RWPE1 (cell line): ENCODE measurements at regions not wholly inside any gene's neighbourhood (a gene's known extent, or its start where the extent isn't known, plus 50 kb on each side); places are given as distances from the start of the nearest gene placed in this dataset.
"Not testable (repeated sequence)": the region's sequence is repeated elsewhere in the genome, so short reads cannot be mapped to it uniquely, and the experiment has no call there.

Experiments used
- CTCF ChIA-PET: fragments of 350-600 bp; sonication (Branson Sonifier 250); formaldehyde crosslinking; extraction: SDS; loops from one replicate; lab custom pipeline; 2021; lab: Yijun Ruan, JAX
- POLR2A ChIA-PET: fragments of 400-600 bp; formaldehyde crosslinking; extraction: SDS; loops from one replicate; lab custom pipeline; 2020; ENCODE audit warnings: antibody characterized with exemption; ENCODE audit not compliant: low non-redundant PET; lab: Yijun Ruan, JAX
- DNase-seq: peaks from one replicate; pipeline ENCODE4 v3.0.0; 2012; ENCODE audit warnings: low spot score
- H3K27ac ChIP-seq: fragments of 450-650 bp; 2 replicates; pipeline ENCODE4 v1.5.1; 2017
- TF ChIP-seq, protein P1 (sequence below): fragments of 450-650 bp; conservative IDR thresholded peaks from 2 replicates; pipeline ENCODE4 v1.5.1; 2017; ENCODE audit warnings: low read depth, mild to moderate bottlenecking

DNA sequence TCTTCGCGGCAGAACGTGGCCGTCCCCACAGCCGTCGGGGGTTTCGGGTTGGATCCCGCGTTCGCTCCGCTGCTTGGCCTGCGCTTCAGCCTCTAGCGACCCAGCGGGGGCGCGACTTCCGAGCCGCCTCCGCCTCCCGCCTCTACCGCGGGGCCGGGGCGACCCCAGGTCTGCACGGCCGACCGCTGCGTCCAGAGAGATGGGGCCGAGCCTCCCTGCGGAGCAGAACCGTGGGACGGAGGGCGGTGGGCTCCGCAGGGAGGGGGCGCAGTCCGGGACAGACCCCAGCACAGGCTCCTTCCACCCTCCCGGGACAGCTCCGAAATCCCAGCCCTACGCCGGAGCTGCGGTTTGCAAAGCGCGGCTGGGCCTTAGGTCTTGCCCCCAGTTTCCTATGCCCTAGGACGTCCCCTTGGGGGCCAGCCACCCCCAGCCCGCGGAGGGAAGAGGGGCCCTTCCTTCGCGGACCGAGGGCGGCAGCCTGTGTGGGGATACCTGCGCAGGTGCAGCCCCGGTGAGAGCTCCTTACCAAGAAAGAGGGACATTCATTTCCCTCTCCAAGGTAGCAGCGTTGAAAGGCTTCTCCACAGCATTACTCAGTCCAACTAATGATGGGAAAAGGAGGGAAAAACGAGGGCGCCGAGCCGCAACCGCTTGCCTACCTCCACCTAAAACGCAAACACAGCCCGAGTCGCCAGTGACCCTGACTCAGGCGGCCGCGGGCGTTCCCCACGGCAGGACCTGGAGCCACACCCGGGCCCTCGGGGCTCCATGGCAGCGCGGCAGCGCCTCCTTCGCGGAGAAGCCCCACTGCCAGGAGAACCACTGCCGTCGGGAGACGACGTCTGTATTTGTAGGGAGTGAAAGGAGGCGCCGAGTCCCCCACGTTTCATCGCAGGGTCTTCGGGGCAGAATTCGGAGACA is 115.7 kb downstream of the BMS1 start:
- POLR2A ChIA-PET: no interaction called here
- TF ChIP-seq, protein P1, sequence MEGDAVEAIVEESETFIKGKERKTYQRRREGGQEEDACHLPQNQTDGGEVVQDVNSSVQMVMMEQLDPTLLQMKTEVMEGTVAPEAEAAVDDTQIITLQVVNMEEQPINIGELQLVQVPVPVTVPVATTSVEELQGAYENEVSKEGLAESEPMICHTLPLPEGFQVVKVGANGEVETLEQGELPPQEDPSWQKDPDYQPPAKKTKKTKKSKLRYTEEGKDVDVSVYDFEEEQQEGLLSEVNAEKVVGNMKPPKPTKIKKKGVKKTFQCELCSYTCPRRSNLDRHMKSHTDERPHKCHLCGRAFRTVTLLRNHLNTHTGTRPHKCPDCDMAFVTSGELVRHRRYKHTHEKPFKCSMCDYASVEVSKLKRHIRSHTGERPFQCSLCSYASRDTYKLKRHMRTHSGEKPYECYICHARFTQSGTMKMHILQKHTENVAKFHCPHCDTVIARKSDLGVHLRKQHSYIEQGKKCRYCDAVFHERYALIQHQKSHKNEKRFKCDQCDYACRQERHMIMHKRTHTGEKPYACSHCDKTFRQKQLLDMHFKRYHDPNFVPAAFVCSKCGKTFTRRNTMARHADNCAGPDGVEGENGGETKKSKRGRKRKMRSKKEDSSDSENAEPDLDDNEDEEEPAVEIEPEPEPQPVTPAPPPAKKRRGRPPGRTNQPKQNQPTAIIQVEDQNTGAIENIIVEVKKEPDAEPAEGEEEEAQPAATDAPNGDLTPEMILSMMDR: no peak
- CTCF ChIA-PET: no interaction called here

DNA sequence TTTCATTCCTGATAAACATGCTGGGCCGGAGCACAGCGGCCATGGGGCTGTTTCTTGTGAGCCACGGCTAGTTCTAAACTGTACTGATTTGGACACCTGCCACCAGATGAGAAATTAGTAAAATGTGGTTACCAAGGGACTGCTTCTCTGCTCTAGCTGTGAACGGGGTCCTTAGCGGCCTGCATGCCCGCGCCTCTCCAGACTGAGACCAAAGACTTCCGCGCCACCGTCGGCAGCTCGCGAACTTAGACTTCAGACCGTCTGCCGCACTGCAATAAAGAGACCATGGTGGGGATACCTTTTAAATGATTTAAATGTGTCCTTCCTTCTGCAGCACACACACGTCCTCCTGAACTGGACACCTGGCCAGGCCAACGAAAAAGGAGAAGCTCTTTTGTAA is 116.4 kb downstream of the BMS1 start:
- ChIA-PET CTCF (no interaction called here), POLR2A (no interaction called here)
- DNase-seq: no peak
- TF ChIP-seq, protein P1: no peak
- H3K27ac ChIP-seq: no peak overlapping the region

More for the DNA sequence above, 115.7 kb downstream of the BMS1 start:
- H3K27ac ChIP-seq: no peak overlapping the region
- DNase-seq: no peak

DNA sequence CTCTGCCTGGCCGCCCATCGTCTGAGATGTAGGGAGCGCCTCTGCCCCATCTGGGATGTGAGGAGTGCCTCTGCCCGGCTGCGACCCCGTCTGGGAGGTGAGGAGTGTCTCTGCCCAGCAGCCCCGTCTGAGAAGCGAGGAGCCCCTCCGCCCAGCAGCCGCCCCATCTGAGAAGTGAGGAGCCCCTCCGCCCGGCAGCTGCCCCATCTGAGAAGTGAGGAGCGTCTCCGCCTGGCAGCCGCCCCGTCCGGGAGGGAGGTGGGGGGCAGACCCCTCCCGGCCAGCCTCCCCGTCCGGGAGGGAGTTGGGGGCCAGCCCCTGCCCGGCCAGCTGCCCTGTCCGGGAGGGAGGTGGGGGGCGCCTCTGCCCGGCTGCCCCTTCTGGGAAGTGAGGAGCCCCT is 117.8 kb downstream of the BMS1 start:
- CTCF ChIA-PET, DNase-seq, H3K27ac ChIP-seq, POLR2A ChIA-PET: not testable (repeated sequence)

DNA sequence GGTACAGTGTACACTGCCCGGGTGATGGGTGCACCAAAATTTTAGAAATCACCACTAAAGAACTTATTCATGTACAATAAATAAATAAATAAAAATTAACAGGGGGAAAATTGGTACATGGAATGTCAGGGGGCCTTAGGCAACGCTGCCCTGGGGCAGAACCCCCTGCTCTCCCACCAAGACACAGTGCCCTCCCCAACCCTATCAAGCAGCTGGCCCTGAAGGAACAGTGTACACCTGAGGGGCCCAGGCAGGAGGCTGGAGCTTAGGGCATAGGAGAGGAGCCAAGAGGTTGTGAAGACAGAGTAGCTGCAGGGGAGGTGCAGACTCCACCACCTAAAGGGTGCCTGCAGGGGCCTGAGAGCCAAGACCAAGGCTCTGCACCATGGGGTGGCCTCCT is 128.8 kb downstream of the BMS1 start:
- no peak overlapping the region for H3K27ac ChIP-seq
- ChIA-PET CTCF (no interaction called here), POLR2A (no interaction called here)
- no peak for DNase-seq
- TF ChIP-seq, protein P1: no peak

DNA sequence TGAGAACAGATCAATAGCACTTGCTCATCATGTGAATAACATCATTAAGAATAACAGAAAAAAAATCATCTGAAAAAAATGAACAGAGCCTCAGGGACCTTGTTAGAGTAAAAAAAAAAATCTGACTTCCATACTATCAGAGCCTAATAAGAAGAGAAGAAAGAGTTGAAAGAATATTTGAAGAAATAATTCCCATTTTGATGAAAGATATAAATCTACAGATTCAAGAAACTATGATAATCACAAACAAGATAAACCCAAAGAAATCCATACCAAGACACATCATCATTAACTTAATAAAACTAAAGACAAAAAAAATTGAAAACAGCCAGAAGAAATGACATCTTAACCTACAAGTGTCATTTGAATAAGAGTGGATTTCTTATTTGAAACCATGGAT is 134.4 kb downstream of the BMS1 start:
- TF ChIP-seq, protein P1: no peak
- CTCF ChIA-PET: no interaction called here
- DNase-seq: no peak
- POLR2A ChIA-PET: no interaction called here
- no peak overlapping the region for H3K27ac ChIP-seq

DNA sequence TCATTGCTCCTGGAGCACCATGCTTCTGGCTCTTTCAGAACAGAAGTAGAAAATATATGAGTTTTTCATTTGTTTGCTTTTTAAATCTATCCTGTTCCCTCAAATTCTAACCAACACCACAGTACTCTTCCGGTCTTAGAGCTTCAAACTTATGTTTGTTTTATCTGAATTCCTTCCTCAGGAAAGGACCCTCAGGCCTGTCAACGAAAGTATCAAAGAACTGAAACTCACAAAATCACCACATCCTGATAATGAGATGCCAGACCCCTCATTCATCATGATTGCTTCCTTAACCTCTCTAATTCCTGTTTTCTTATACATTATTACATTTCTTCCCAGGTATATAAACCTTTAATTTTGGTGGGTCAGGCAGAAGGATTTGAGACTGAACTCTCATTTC is 135.2 kb downstream of the BMS1 start:
- CTCF ChIA-PET: no interaction called here
- TF ChIP-seq, protein P1: no peak
- no peak for DNase-seq
- POLR2A ChIA-PET: no interaction called here
- no peak overlapping the region for H3K27ac ChIP-seq

DNA sequence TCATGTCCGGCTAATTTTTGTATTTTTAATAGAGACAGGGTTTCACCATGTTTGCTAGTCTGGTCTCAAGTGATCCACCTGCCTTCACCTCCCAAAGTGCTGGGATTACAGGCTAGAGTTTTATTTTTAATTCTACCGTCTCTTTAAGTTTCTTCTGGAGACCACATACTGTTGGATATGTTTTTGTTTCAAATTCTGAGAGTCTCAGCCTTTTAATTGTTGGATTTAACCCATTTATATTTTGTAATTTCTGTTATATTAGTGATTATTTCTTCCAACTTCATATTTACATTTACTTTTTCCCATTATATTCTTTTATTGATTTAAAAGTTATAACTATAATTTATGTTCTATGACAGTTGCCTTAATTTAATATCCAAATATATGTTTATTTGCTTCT is 139.4 kb downstream of the BMS1 start:
- CTCF ChIA-PET: no interaction called here
- no peak overlapping the region for H3K27ac ChIP-seq
- POLR2A ChIA-PET: no interaction called here
- TF ChIP-seq, protein P1: no peak
- DNase-seq: no peak
